Caco-2 (cell line): ENCODE measurements at regions not wholly inside any gene's neighbourhood (a gene's known extent, or its start where the extent isn't known, plus 50 kb on each side); places are given as distances from the start of the nearest gene placed in this dataset.

Experiments
- BruUV-seq: library from RNA; stranded (reverse); fragments of 400-500 nt; replicated peaks from 2 replicates; lab custom pipeline; 2021; lab: Mats Ljungman, UMichigan
- CTCF ChIA-PET: fragments of 300-600 bp; sonication (Branson Sonifier 250); formaldehyde crosslinking; loops from one replicate; lab custom pipeline; 2022; ENCODE audit warnings: antibody characterized with exemption; lab: Charles Lee
- POLR2A ChIA-PET: fragments of 300-600 bp; sonication (Branson Sonifier 250); formaldehyde crosslinking; loops from one replicate; lab custom pipeline; 2022; ENCODE audit warnings: antibody characterized with exemption; lab: Charles Lee
- DNase-seq, 2 experiments: peaks; one replicate each; pipeline versions ENCODE4 v3.0.0 to v3.0.0-alpha.2; 2020 to 2022
- H3K27me3 ChIP-seq: replicated peaks from 2 replicates; pipeline ENCODE4 v1.6.0; 2011; ENCODE audit warnings: low read length; ENCODE audit not compliant: control insufficient read depth, insufficient read depth
- H3K36me3 ChIP-seq: 2 replicates; pipeline ENCODE4 v1.5.1; 2011; ENCODE audit warnings: low read length; ENCODE audit not compliant: control insufficient read depth, insufficient read depth
- H3K4me1 ChIP-seq: fragments of 250-450 bp; sonication (Bioruptor Pico); 2 replicates; pipeline ENCODE4 v1.5.1; 2020; ENCODE audit warnings: mild to moderate bottlenecking
- H3K4me3 ChIP-seq: 2 replicates; pipeline ENCODE4 v1.5.1; 2011; ENCODE audit warnings: low read depth, mild to moderate bottlenecking, control low read depth, low read length
- H3K9me3 ChIP-seq: fragments of 250-450 bp; sonication (Bioruptor Pico); 2 replicates; pipeline ENCODE4 v1.5.1; 2020; ENCODE audit warnings: mild to moderate bottlenecking, moderate library complexity
- H3K27ac Mint-ChIP-seq: one replicate; pipeline ENCODE4 v1.8.0; 2022; ENCODE audit warnings: mixed read lengths; ENCODE audit not compliant: unreplicated experiment
- H3K27me3 Mint-ChIP-seq: one replicate; pipeline ENCODE4 v1.8.0; 2022; ENCODE audit warnings: mixed read lengths; ENCODE audit not compliant: insufficient read depth, unreplicated experiment
- H3K36me3 Mint-ChIP-seq: one replicate; pipeline ENCODE4 v1.8.0; 2022; ENCODE audit warnings: mild to moderate bottlenecking, mixed read lengths; ENCODE audit not compliant: insufficient read depth, unreplicated experiment
- H3K4me1 Mint-ChIP-seq: one replicate; pipeline ENCODE4 v1.8.0; 2022; ENCODE audit warnings: low read depth, mixed read lengths; ENCODE audit not compliant: unreplicated experiment
- H3K4me3 Mint-ChIP-seq: one replicate; pipeline ENCODE4 v1.8.0; 2022; ENCODE audit warnings: mild to moderate bottlenecking, moderate library complexity, mixed read lengths; ENCODE audit not compliant: unreplicated experiment
- H3K9me3 Mint-ChIP-seq: one replicate; pipeline ENCODE4 v1.8.0; 2022; ENCODE audit warnings: mixed read lengths; ENCODE audit not compliant: unreplicated experiment
- CTCF ChIP-seq, 2 experiments: fragments of 200-600 bp in 1 of 2; IDR thresholded peaks; 1 replicate in 1 of 2; 2 replicates in 1 of 2; pipeline versions ENCODE4 v1.5.1 to v1.8.0; 2011 to 2022; ENCODE audit warnings: antibody characterized with exemption in 1 of 2, control low read depth in 1 of 2, inconsistent platforms in 1 of 2, low read depth in 1 of 2, low read length in 1 of 2, mild to moderate bottlenecking in 1 of 2, moderate library complexity in 1 of 2; ENCODE audit not compliant: insufficient read depth in 1 of 2, severe bottlenecking in 1 of 2, unreplicated experiment in 1 of 2
- intact Hi-C: fragments of 100-400 bp; cut with micrococcal nuclease; formaldehyde crosslinking; loops from one replicate; pipeline ENCODE4 v1.10.0; 2022; ENCODE audit not compliant: unreplicated experiment

DNA sequence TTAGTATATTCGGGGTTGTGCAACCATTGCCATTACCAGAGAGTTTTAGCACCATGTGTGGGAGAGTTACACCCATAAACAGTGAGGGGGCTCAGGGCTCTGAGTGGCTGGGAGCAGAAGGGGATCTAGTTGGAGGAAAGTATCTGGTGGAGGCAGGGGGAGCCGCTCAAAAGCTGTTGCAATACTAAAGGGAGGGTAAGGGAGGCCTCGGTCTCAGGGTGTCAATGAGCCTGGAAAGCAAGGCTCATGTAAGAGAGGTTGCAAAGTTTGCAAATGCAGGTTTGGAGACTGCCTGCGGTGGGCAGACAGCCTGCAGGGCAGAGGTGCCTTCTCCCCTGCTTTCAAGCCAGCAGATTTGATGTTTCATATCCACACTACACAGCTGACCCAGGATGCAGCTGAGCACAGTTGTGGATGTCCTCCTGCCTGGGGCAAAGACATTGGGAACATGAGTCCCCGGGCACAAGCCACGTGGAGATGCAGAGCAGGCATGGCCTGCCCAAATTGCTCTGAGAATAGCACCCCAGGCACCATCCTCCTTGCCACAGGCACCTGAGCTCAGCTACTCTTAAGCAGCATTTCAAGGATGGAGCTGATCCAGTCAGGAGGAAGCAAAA, 181.4 kb downstream of the TLE3 start:
- BruUV-seq, result no TSS peak
- Mint-ChIP-seq H3K27me3 (peaks cover 5% of the 10 kb centered on the region), H3K9me3 (no peaks in the 10 kb centered on the region), H3K4me1 (no peaks in the 10 kb centered on the region), H3K4me3 (no peak overlapping the region), H3K27ac (no peak overlapping the region), H3K36me3 (no peaks in the 10 kb centered on the region)
- H3K4me3 ChIP-seq, result no peak overlapping the region
- no peak for TF ChIP-seq CTCF (IDR thresholded peaks at IDR 0.05; ENCODE audit: insufficient read depth in 1 of 2, low read depth in 1 of 2, low read length in 1 of 2, severe bottlenecking in 1 of 2, unreplicated experiment in 1 of 2)
- H3K4me1 ChIP-seq, result no peaks in the 10 kb centered on the region
- ChIA-PET CTCF (no interaction called here), POLR2A (no interaction called here)
- H3K9me3 ChIP-seq, result no peaks in the 10 kb centered on the region
- no peaks in the 10 kb centered on the region for H3K27me3 ChIP-seq
- intact Hi-C loops, result no loop called here
- H3K36me3 ChIP-seq, result no peaks in the 10 kb centered on the region
- DNase-seq, result no peak

- Mint-ChIP-seq H3K27me3 (peaks cover 5% of the 10 kb centered on the region), H3K4me1 (no peaks in the 10 kb centered on the region), H3K9me3 (no peaks in the 10 kb centered on the region), H3K27ac (no peak overlapping the region), H3K36me3 (no peaks in the 10 kb centered on the region), H3K4me3 (no peak overlapping the region)
- H3K27me3 ChIP-seq, result no peaks in the 10 kb centered on the region
- BruUV-seq, result no TSS peak
- H3K9me3 ChIP-seq, result no peaks in the 10 kb centered on the region
- DNase-seq, result no peak
- TF ChIP-seq CTCF (IDR thresholded peaks at IDR 0.05; ENCODE audit: insufficient read depth in 1 of 2, low read depth in 1 of 2, low read length in 1 of 2, severe bottlenecking in 1 of 2, unreplicated experiment in 1 of 2), result no peak
- no peak overlapping the region for H3K4me3 ChIP-seq
- H3K4me1 ChIP-seq, result no peaks in the 10 kb centered on the region
- no peaks in the 10 kb centered on the region for H3K36me3 ChIP-seq
- ChIA-PET POLR2A (no interaction called here), CTCF (no interaction called here)
- intact Hi-C loops, result no loop called here
These were observed 180.7 kb downstream of the TLE3 start for GRCh38 chr15:69917056-69917455.

- BruUV-seq, result no TSS peak
- H3K4me3 Mint-ChIP-seq, result no peak overlapping the region
These were observed 177.9 kb downstream of the TLE3 start for GRCh38 chr15:69919816-69920215.

More at GRCh38 chr15:69919816-69920215, 177.9 kb downstream of the TLE3 start:
- Mint-ChIP-seq H3K9me3 (peaks cover 17% of the 10 kb centered on the region), H3K27me3 (peaks cover 2% of the 10 kb centered on the region), H3K4me1 (no peaks in the 10 kb centered on the region), H3K27ac (no peak overlapping the region), H3K36me3 (no peaks in the 10 kb centered on the region)
- H3K4me3 ChIP-seq, result no peak overlapping the region
- intact Hi-C loops, result no loop called here
- no peak for DNase-seq
- no peaks in the 10 kb centered on the region for H3K27me3 ChIP-seq
- CTCF ChIA-PET, result no interaction called here
- POLR2A ChIA-PET, result no interaction called here
- TF ChIP-seq CTCF (IDR thresholded peaks at IDR 0.05; ENCODE audit: insufficient read depth in 1 of 2, low read depth in 1 of 2, low read length in 1 of 2, severe bottlenecking in 1 of 2, unreplicated experiment in 1 of 2), result no peak
- no peaks in the 10 kb centered on the region for H3K4me1 ChIP-seq
- H3K9me3 ChIP-seq, result peaks cover 6% of the 10 kb centered on the region; the same call in 1 of the 2 replicates
- no peaks in the 10 kb centered on the region for H3K36me3 ChIP-seq
